ENCODE measurements at regions not wholly inside any gene's neighbourhood (a gene's known extent, or its start where the extent isn't known, plus 50 kb on each side); places are given as distances from the start of the nearest gene placed in this dataset.

GRCh38 chr4:176484301-176484984, 164.7 kb downstream of the SPCS3 start:
- ATAC-seq (ENCODE audit: insufficient read depth, low read depth) (no peak), DNase-seq (no peak)
- no peak overlapping the region for H3K4me2 ChIP-seq (ENCODE audit: insufficient read depth, low read length)
- H3K4me1 ChIP-seq (ENCODE audit: insufficient read depth, low read length), result no peaks in the 10 kb centered on the region
- H3K4me3 ChIP-seq (ENCODE audit: low read depth in 1 of 2, low read length in 2 of 2), result no peak overlapping the region
- no peak overlapping the region for H2AFZ ChIP-seq (ENCODE audit: low read depth, low read length)
- no peaks in the 10 kb centered on the region for H3K9me3 ChIP-seq (ENCODE audit: insufficient read depth, low read length, severe bottlenecking)
- H4K20me1 ChIP-seq (ENCODE audit: insufficient read depth, low read length), result no peaks in the 10 kb centered on the region
- H3K27ac ChIP-seq (ENCODE audit: low read length), result no peak overlapping the region
- TF ChIP-seq, protein P1, sequence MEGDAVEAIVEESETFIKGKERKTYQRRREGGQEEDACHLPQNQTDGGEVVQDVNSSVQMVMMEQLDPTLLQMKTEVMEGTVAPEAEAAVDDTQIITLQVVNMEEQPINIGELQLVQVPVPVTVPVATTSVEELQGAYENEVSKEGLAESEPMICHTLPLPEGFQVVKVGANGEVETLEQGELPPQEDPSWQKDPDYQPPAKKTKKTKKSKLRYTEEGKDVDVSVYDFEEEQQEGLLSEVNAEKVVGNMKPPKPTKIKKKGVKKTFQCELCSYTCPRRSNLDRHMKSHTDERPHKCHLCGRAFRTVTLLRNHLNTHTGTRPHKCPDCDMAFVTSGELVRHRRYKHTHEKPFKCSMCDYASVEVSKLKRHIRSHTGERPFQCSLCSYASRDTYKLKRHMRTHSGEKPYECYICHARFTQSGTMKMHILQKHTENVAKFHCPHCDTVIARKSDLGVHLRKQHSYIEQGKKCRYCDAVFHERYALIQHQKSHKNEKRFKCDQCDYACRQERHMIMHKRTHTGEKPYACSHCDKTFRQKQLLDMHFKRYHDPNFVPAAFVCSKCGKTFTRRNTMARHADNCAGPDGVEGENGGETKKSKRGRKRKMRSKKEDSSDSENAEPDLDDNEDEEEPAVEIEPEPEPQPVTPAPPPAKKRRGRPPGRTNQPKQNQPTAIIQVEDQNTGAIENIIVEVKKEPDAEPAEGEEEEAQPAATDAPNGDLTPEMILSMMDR (IDR thresholded peaks at IDR 0.05; ENCODE audit: borderline replicate concordance, extremely low read depth, low read length, poor library complexity, severe bottlenecking), result no peak
- TF ChIP-seq EZH2 (IDR thresholded peaks at IDR 0.05; ENCODE audit: borderline replicate concordance, low read depth, low read length, severe bottlenecking), result no peak
- H3K27me3 ChIP-seq (ENCODE audit: insufficient read depth, low read length, poor library complexity), result no peaks in the 10 kb centered on the region
- H3K79me2 ChIP-seq (ENCODE audit: insufficient read depth, low read length), result no peaks in the 10 kb centered on the region
- no peak overlapping the region for H3K9ac ChIP-seq (ENCODE audit: low read depth, low read length)
- no peaks in the 10 kb centered on the region for H3K36me3 ChIP-seq (ENCODE audit: insufficient read depth, low read length)

- DNase-seq (no peak), ATAC-seq (ENCODE audit: insufficient read depth, low read depth) (no peak)
- Histone ChIP-seq H4K20me1 (ENCODE audit: insufficient read depth, low read length) (no peaks in the 10 kb centered on the region), H2AFZ (ENCODE audit: low read depth, low read length) (no peak overlapping the region), H3K4me2 (ENCODE audit: insufficient read depth, low read length) (no peak overlapping the region), H3K27ac (ENCODE audit: low read length) (no peak overlapping the region), H3K9me3 (ENCODE audit: insufficient read depth, low read length, severe bottlenecking) (no peaks in the 10 kb centered on the region), H3K4me3 (ENCODE audit: low read depth in 1 of 2, low read length in 2 of 2) (no peak overlapping the region), H3K79me2 (ENCODE audit: insufficient read depth, low read length) (no peaks in the 10 kb centered on the region), H3K4me1 (ENCODE audit: insufficient read depth, low read length) (no peaks in the 10 kb centered on the region), H3K9ac (ENCODE audit: low read depth, low read length) (no peak overlapping the region), H3K36me3 (ENCODE audit: insufficient read depth, low read length) (no peaks in the 10 kb centered on the region), H3K27me3 (ENCODE audit: insufficient read depth, low read length, poor library complexity) (peaks cover 7% of the 10 kb centered on the region)
- TF ChIP-seq, protein P1 (IDR thresholded peaks at IDR 0.05; ENCODE audit: borderline replicate concordance, extremely low read depth, low read length, poor library complexity, severe bottlenecking), result no peak
- no peak for TF ChIP-seq EZH2 (IDR thresholded peaks at IDR 0.05; ENCODE audit: borderline replicate concordance, low read depth, low read length, severe bottlenecking)
These were observed 169.2 kb downstream of the SPCS3 start for GRCh38 chr4:176489001-176489400.

- Histone ChIP-seq H3K9ac (ENCODE audit: low read depth, low read length) (no peak overlapping the region), H3K27me3 (ENCODE audit: insufficient read depth, low read length, poor library complexity) (peaks cover 12% of the 10 kb centered on the region), H3K27ac (ENCODE audit: low read length) (no peak overlapping the region), H3K4me2 (ENCODE audit: insufficient read depth, low read length) (no peak overlapping the region), H4K20me1 (ENCODE audit: insufficient read depth, low read length) (no peaks in the 10 kb centered on the region), H3K36me3 (ENCODE audit: insufficient read depth, low read length) (no peaks in the 10 kb centered on the region), H3K4me1 (ENCODE audit: insufficient read depth, low read length) (no peaks in the 10 kb centered on the region), H2AFZ (ENCODE audit: low read depth, low read length) (no peak overlapping the region), H3K79me2 (ENCODE audit: insufficient read depth, low read length) (no peaks in the 10 kb centered on the region), H3K9me3 (ENCODE audit: insufficient read depth, low read length, severe bottlenecking) (no peaks in the 10 kb centered on the region), H3K4me3 (ENCODE audit: low read depth in 1 of 2, low read length in 2 of 2) (no peak overlapping the region)
- TF ChIP-seq, protein P1 (IDR thresholded peaks at IDR 0.05; ENCODE audit: borderline replicate concordance, extremely low read depth, low read length, poor library complexity, severe bottlenecking), result no peak
- no peak for TF ChIP-seq EZH2 (IDR thresholded peaks at IDR 0.05; ENCODE audit: borderline replicate concordance, low read depth, low read length, severe bottlenecking)
- DNase-seq (no peak), ATAC-seq (ENCODE audit: insufficient read depth, low read depth) (no peak)
These were observed 173.0 kb downstream of the SPCS3 start for GRCh38 chr4:176492646-176493302.

All from DND-41 (cell line).